GM12875 (cell line): ENCODE measurements at regions not wholly inside any gene's neighbourhood (a gene's known extent, or its start where the extent isn't known, plus 50 kb on each side); places are given as distances from the start of the nearest gene placed in this dataset.

ENCODE experiments used
- H3K4me3 ChIP-seq: one replicate; pipeline ENCODE4 v1.5.1; 2011; ENCODE audit warnings: low read depth, low read length, control low read depth
- CTCF ChIP-seq: IDR thresholded peaks from 2 replicates; pipeline ENCODE4 v1.5.1; 2011; ENCODE audit warnings: low read depth, mild to moderate bottlenecking, control low read depth, inconsistent platforms, low read length, moderate library complexity, borderline replicate concordance; ENCODE audit not compliant: insufficient read depth

DNA sequence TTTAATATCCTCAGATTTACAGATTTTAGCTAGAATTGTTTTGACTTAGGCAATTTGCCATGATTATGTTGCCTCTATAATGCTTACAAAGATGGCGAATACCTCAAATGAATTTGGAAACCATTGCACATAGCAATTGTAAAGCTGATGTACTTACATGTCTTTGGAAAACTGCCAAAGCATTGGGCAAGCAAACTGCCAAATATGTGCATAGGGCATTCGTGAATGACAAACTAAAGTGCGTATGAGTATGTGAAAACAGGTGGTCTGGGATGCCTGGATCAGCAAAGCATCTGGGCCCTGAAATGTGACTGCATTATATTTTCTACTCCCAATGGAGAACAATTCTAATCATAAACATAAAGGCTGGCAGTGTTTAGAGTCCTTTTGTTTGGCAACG is 445.3 kb upstream of the ROBO1 start:
- no peak for TF ChIP-seq CTCF
- H3K4me3 ChIP-seq, result no peak overlapping the region

GRCh38 chr3:80192936-80193335 is 425.1 kb upstream of the ROBO1 start:
- no peak for TF ChIP-seq CTCF

DNA sequence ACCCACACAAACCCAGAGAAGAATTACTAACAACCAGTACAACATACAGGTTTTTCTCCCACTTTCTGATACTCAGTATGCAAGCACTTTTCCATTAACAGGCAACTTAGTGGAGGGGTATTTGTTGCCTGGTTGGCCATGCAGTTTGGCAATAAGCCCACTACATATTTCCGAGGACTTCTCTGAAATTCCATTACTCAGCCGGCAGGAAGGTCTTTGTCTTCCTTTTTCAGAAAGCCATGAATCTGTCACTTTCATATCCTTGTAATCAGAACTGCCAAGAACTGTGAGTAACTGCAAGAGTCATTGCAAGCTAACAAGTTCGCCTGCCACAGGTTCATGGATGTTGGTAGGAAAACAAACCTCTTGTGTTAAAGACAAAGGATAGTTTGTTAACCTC is 422.3 kb upstream of the ROBO1 start:
- no peak for TF ChIP-seq CTCF

More at GRCh38 chr3:80192936-80193335, 425.1 kb upstream of the ROBO1 start:
- no peak overlapping the region for H3K4me3 ChIP-seq

GRCh38 chr3:80187981-80188380 is 420.2 kb upstream of the ROBO1 start:
- TF ChIP-seq CTCF, result no peak
- no peak overlapping the region for H3K4me3 ChIP-seq

More for the DNA sequence above, 422.3 kb upstream of the ROBO1 start:
- H3K4me3 ChIP-seq, result no peak overlapping the region

- no peak for TF ChIP-seq CTCF
- no peak overlapping the region for H3K4me3 ChIP-seq
Measured at GRCh38 chr3:80159990-80160506, 392.2 kb upstream of the ROBO1 start.

GRCh38 chr3:80158332-80158731 is 390.5 kb upstream of the ROBO1 start:
- TF ChIP-seq CTCF, result no peak
- H3K4me3 ChIP-seq, result no peak overlapping the region

GRCh38 chr3:80157546-80157945 is 389.7 kb upstream of the ROBO1 start:
- TF ChIP-seq CTCF, result no peak
- no peak overlapping the region for H3K4me3 ChIP-seq
